ENCODE measurements at regions not wholly inside any gene's neighbourhood (a gene's known extent, or its start where the extent isn't known, plus 50 kb on each side); places are given as distances from the start of the nearest gene placed in this dataset.

- H3K4me1 ChIP-seq (replicated peaks in 1 of 2; ENCODE audit: control insufficient read depth in 2 of 2, insufficient read depth in 2 of 2, low read length in 2 of 2), result no peaks in the 10 kb centered on the region; a peak in 1 of 5 replicates
- POLR2A ChIA-PET, result no interaction called here
- no peak overlapping the region for H3K27ac ChIP-seq (ENCODE audit: extremely low read depth, low read depth, low read length)
- FAIRE-seq (no peak), DNase-seq (ENCODE audit: extremely low read depth in 1 of 4, low spot score in 3 of 4) (no peak), ATAC-seq (no peak)
- in situ Hi-C loops (cut with MboI), result no loop called here
- H2AFZ ChIP-seq (ENCODE audit: low read depth, low read length), result no peak overlapping the region
- no peaks in the 10 kb centered on the region for H3K9me1 ChIP-seq (ENCODE audit: control insufficient read depth, insufficient read depth, low read length)
- no peaks in the 10 kb centered on the region for H3K36me3 ChIP-seq (ENCODE audit: control insufficient read depth, insufficient read depth, low read length)
- H3K9me3 ChIP-seq (replicated peaks; ENCODE audit: control insufficient read depth, insufficient read depth, low read depth, low read length), result no peaks in the 10 kb centered on the region
- no peaks in the 10 kb centered on the region for H3K79me2 ChIP-seq (ENCODE audit: control insufficient read depth, insufficient read depth, low read length)
- no TSS peak for BruUV-seq (replicated peaks)
- 5% methylated on average over 3 of the region's 7 CpGs for WGBS (ENCODE audit: insufficient coverage, low coverage, missing lambda C conversion rate)
- peaks cover 0 to 31% of the 10 kb centered on the region in 2 experiments; a peak in 2 of 5 replicates for H3K27me3 ChIP-seq (ENCODE audit: control insufficient read depth in 2 of 2, insufficient read depth in 2 of 2, low read length in 2 of 2)
- intact Hi-C loops (cut with micrococcal nuclease), result no loop called here
- no peaks in the 10 kb centered on the region; the same call in 1 of the 2 replicates for H4K20me1 ChIP-seq (replicated peaks; ENCODE audit: control insufficient read depth, insufficient read depth, low read length)
- no peak overlapping the region for H3K4me3 ChIP-seq
- no peak for TF ChIP-seq DPF2 (IDR thresholded peaks at IDR 0.05)
- no peak for TF ChIP-seq ZNF3 (CRISPR knock-in tag; IDR thresholded peaks at IDR 0.05)
- TF ChIP-seq NBN (IDR thresholded peaks at IDR 0.05; ENCODE audit: low read depth), result no peak
- no peak for TF ChIP-seq ZNF512 (tag; IDR thresholded peaks at IDR 0.05)
- no peak for TF ChIP-seq BRD4 (IDR thresholded peaks at IDR 0.05)
- TF ChIP-seq SMAD1 (IDR thresholded peaks at IDR 0.05; ENCODE audit: low read depth, low read length, partially characterized antibody), result no peak
- TF ChIP-seq HDAC2 (IDR thresholded peaks at IDR 0.05), result no peak
- no peak for TF ChIP-seq ZNF551 (CRISPR knock-in tag; IDR thresholded peaks at IDR 0.05)
- no peak for TF ChIP-seq TOE1 (IDR thresholded peaks at IDR 0.05; ENCODE audit: borderline replicate concordance)
- no peak for TF ChIP-seq TOE1 (CRISPR knock-in tag; IDR thresholded peaks at IDR 0.05; ENCODE audit: borderline replicate concordance, low read depth)
- TF ChIP-seq ERF (CRISPR knock-in tag; IDR thresholded peaks at IDR 0.05), result no peak
- TF ChIP-seq SLC30A9 (CRISPR knock-in tag; IDR thresholded peaks at IDR 0.05), result no peak
- TF ChIP-seq ASH1L (IDR thresholded peaks at IDR 0.05; ENCODE audit: borderline replicate concordance, low read depth, partially characterized antibody), result no peak
- no peak for TF ChIP-seq PURB (CRISPR knock-in tag; IDR thresholded peaks at IDR 0.05; ENCODE audit: low read depth)
- no peak for TF ChIP-seq ZNF408 (CRISPR knock-in tag; IDR thresholded peaks at IDR 0.05; ENCODE audit: low read depth)
- no peak for TF ChIP-seq SFPQ (IDR thresholded peaks at IDR 0.05; ENCODE audit: low read depth, low read length)
- no peak for TF ChIP-seq JUNB (CRISPR knock-in tag; conservative IDR thresholded peaks at IDR 0.05)
- no peak for TF ChIP-seq VEZF1 (CRISPR knock-in tag; IDR thresholded peaks at IDR 0.05)
- no peak for TF ChIP-seq E2F5 (CRISPR knock-in tag; IDR thresholded peaks at IDR 0.05)
- TF ChIP-seq BCL6 (CRISPR knock-in tag; IDR thresholded peaks at IDR 0.05), result no peak
- TF ChIP-seq ZNF146 (CRISPR knock-in tag; IDR thresholded peaks at IDR 0.05; ENCODE audit: unreplicated experiment), result no peak
- no peak overlapping the region for H3K9ac ChIP-seq (ENCODE audit: insufficient read depth in 1 of 2, low read depth in 2 of 2, low read length in 2 of 2)
- CTCF ChIA-PET (ENCODE audit: low intra/inter-chr PET ratio), result no interaction called here
- H3K4me2 ChIP-seq (ENCODE audit: insufficient read depth, low read length), result no peak overlapping the region
These were observed 275.2 kb upstream of the IRX2 start for GRCh38 chr5:3026651-3027050.
